ENCODE measurements at regions not wholly inside any gene's neighbourhood (a gene's known extent, or its start where the extent isn't known, plus 50 kb on each side); places are given as distances from the start of the nearest gene placed in this dataset.

- no peaks in the 10 kb centered on the region for H3K27me3 Mint-ChIP-seq
- ATAC-seq (replicated peaks): no peak
- peaks cover 5% of the 10 kb centered on the region for H3K9me3 Mint-ChIP-seq
- no peak overlapping the region for H3K4me3 Mint-ChIP-seq
- H3K4me1 Mint-ChIP-seq: no peaks in the 10 kb centered on the region
- H3K36me3 Mint-ChIP-seq (ENCODE audit: low read depth): no peaks in the 10 kb centered on the region
- no peak overlapping the region for H3K27ac Mint-ChIP-seq
These were observed 724.8 kb upstream of the RIOK2 start for GRCh38 chr5:97907646-97908400.

GRCh38 chr5:97909541-97909940 lies 726.5 kb upstream of the RIOK2 start:
- Mint-ChIP-seq H3K36me3 (ENCODE audit: low read depth) (no peaks in the 10 kb centered on the region), H3K9me3 (no peaks in the 10 kb centered on the region), H3K4me1 (no peaks in the 10 kb centered on the region), H3K4me3 (no peak overlapping the region), H3K27me3 (no peaks in the 10 kb centered on the region), H3K27ac (no peak overlapping the region)
- ATAC-seq (replicated peaks): no peak

- Mint-ChIP-seq H3K27ac (no peak overlapping the region), H3K9me3 (no peaks in the 10 kb centered on the region), H3K4me1 (no peaks in the 10 kb centered on the region), H3K27me3 (no peaks in the 10 kb centered on the region), H3K36me3 (ENCODE audit: low read depth) (no peaks in the 10 kb centered on the region), H3K4me3 (no peak overlapping the region)
- no peak for ATAC-seq (replicated peaks)
These were observed 731.4 kb upstream of the RIOK2 start for GRCh38 chr5:97914483-97914882.

GRCh38 chr5:97915106-97915505 lies 732.1 kb upstream of the RIOK2 start:
- Mint-ChIP-seq H3K36me3 (ENCODE audit: low read depth) (no peaks in the 10 kb centered on the region), H3K4me1 (no peaks in the 10 kb centered on the region), H3K9me3 (no peaks in the 10 kb centered on the region), H3K4me3 (no peak overlapping the region), H3K27me3 (no peaks in the 10 kb centered on the region), H3K27ac (no peak overlapping the region)
- no peak for ATAC-seq (replicated peaks)

GRCh38 chr5:97918057-97918456 lies 735.0 kb upstream of the RIOK2 start:
- Mint-ChIP-seq H3K9me3 (no peaks in the 10 kb centered on the region), H3K27ac (no peak overlapping the region), H3K4me3 (no peak overlapping the region), H3K36me3 (ENCODE audit: low read depth) (no peaks in the 10 kb centered on the region), H3K4me1 (no peaks in the 10 kb centered on the region), H3K27me3 (no peaks in the 10 kb centered on the region)
- no peak for ATAC-seq (replicated peaks)

GRCh38 chr5:97918620-97919019 lies 735.6 kb upstream of the RIOK2 start:
- Mint-ChIP-seq H3K4me1 (no peaks in the 10 kb centered on the region), H3K27ac (no peak overlapping the region), H3K27me3 (no peaks in the 10 kb centered on the region), H3K9me3 (no peaks in the 10 kb centered on the region), H3K36me3 (ENCODE audit: low read depth) (no peaks in the 10 kb centered on the region), H3K4me3 (no peak overlapping the region)
- ATAC-seq (replicated peaks): no peak

GRCh38 chr5:97919719-97920118 lies 736.7 kb upstream of the RIOK2 start:
- H3K4me3 Mint-ChIP-seq: no peak overlapping the region
- H3K27ac Mint-ChIP-seq: no peak overlapping the region
- ATAC-seq (replicated peaks): no peak
- no peaks in the 10 kb centered on the region for H3K4me1 Mint-ChIP-seq
- no peaks in the 10 kb centered on the region for H3K9me3 Mint-ChIP-seq
- no peaks in the 10 kb centered on the region for H3K27me3 Mint-ChIP-seq
- H3K36me3 Mint-ChIP-seq (ENCODE audit: low read depth): no peaks in the 10 kb centered on the region

GRCh38 chr5:97922776-97923175 lies 739.7 kb upstream of the RIOK2 start:
- Mint-ChIP-seq H3K4me1 (no peaks in the 10 kb centered on the region), H3K27ac (no peak overlapping the region), H3K4me3 (no peak overlapping the region), H3K9me3 (no peaks in the 10 kb centered on the region), H3K36me3 (ENCODE audit: low read depth) (no peaks in the 10 kb centered on the region), H3K27me3 (no peaks in the 10 kb centered on the region)
- no peak for ATAC-seq (replicated peaks)

- Mint-ChIP-seq H3K4me3 (no peak overlapping the region), H3K4me1 (no peaks in the 10 kb centered on the region), H3K27ac (no peak overlapping the region), H3K36me3 (ENCODE audit: low read depth) (no peaks in the 10 kb centered on the region), H3K27me3 (no peaks in the 10 kb centered on the region), H3K9me3 (no peaks in the 10 kb centered on the region)
- no peak for ATAC-seq (replicated peaks)
These were observed 740.4 kb upstream of the RIOK2 start for GRCh38 chr5:97923496-97923895.

GRCh38 chr5:97923997-97924396 lies 741.0 kb upstream of the RIOK2 start:
- H3K27me3 Mint-ChIP-seq: no peaks in the 10 kb centered on the region

GRCh38 chr5:97929383-97929782 lies 746.3 kb upstream of the RIOK2 start:
- no peak overlapping the region for H3K4me3 Mint-ChIP-seq
- H3K36me3 Mint-ChIP-seq (ENCODE audit: low read depth): no peaks in the 10 kb centered on the region
- no peaks in the 10 kb centered on the region for H3K27me3 Mint-ChIP-seq
- H3K4me1 Mint-ChIP-seq: no peaks in the 10 kb centered on the region
- no peak for ATAC-seq (replicated peaks)
- H3K27ac Mint-ChIP-seq: no peak overlapping the region
- H3K9me3 Mint-ChIP-seq: no peaks in the 10 kb centered on the region

More at GRCh38 chr5:97923997-97924396, 741.0 kb upstream of the RIOK2 start:
- Mint-ChIP-seq H3K4me1 (no peaks in the 10 kb centered on the region), H3K9me3 (no peaks in the 10 kb centered on the region), H3K4me3 (no peak overlapping the region), H3K36me3 (ENCODE audit: low read depth) (no peaks in the 10 kb centered on the region), H3K27ac (no peak overlapping the region)
- no peak for ATAC-seq (replicated peaks)

GRCh38 chr5:97931829-97932228 lies 748.8 kb upstream of the RIOK2 start:
- no peak for ATAC-seq (replicated peaks)
- Mint-ChIP-seq H3K9me3 (no peaks in the 10 kb centered on the region), H3K4me1 (no peaks in the 10 kb centered on the region), H3K27me3 (no peaks in the 10 kb centered on the region), H3K36me3 (ENCODE audit: low read depth) (no peaks in the 10 kb centered on the region), H3K27ac (no peak overlapping the region), H3K4me3 (no peak overlapping the region)

GRCh38 chr5:97936231-97936630 lies 753.2 kb upstream of the RIOK2 start:
- Mint-ChIP-seq H3K9me3 (no peaks in the 10 kb centered on the region), H3K27ac (no peak overlapping the region), H3K36me3 (ENCODE audit: low read depth) (no peaks in the 10 kb centered on the region), H3K27me3 (no peaks in the 10 kb centered on the region), H3K4me1 (no peaks in the 10 kb centered on the region), H3K4me3 (no peak overlapping the region)
- no peak for ATAC-seq (replicated peaks)

- no peak for ATAC-seq (replicated peaks)
- H3K36me3 Mint-ChIP-seq (ENCODE audit: low read depth): no peaks in the 10 kb centered on the region
- H3K4me1 Mint-ChIP-seq: no peaks in the 10 kb centered on the region
- no peak overlapping the region for H3K4me3 Mint-ChIP-seq
- H3K9me3 Mint-ChIP-seq: no peaks in the 10 kb centered on the region
- no peaks in the 10 kb centered on the region for H3K27me3 Mint-ChIP-seq
- H3K27ac Mint-ChIP-seq: no peak overlapping the region
These were observed 754.8 kb upstream of the RIOK2 start for GRCh38 chr5:97937846-97938245.

- Mint-ChIP-seq H3K9me3 (no peaks in the 10 kb centered on the region), H3K4me1 (no peaks in the 10 kb centered on the region), H3K27me3 (no peaks in the 10 kb centered on the region), H3K27ac (no peak overlapping the region), H3K36me3 (ENCODE audit: low read depth) (no peaks in the 10 kb centered on the region), H3K4me3 (no peak overlapping the region)
- ATAC-seq (replicated peaks): no peak
These were observed 760.0 kb upstream of the RIOK2 start for GRCh38 chr5:97943036-97943435.

GRCh38 chr5:97951139-97951538 lies 768.1 kb upstream of the RIOK2 start:
- Mint-ChIP-seq H3K9me3 (no peaks in the 10 kb centered on the region), H3K27me3 (no peaks in the 10 kb centered on the region), H3K4me1 (no peaks in the 10 kb centered on the region), H3K4me3 (no peak overlapping the region), H3K36me3 (ENCODE audit: low read depth) (no peaks in the 10 kb centered on the region), H3K27ac (no peak overlapping the region)
- ATAC-seq (replicated peaks): no peak

Measured in activated T-helper 17 cell treated with anti-CD3 and anti-CD28 coated beads, Interleukin-2, amount 50 U/mL, for 72 hours (primary cell).